Superior temporal gyrus (tissue), 1 donor: ENCODE measurements at regions not wholly inside any gene's neighbourhood (a gene's known extent, or its start where the extent isn't known, plus 50 kb on each side); places are given as distances from the start of the nearest gene placed in this dataset.

ENCODE experiments used
- DNase-seq: peaks from one replicate; pipeline ENCODE4 v3.0.0-alpha.2; 2016; ENCODE audit errors: extremely low spot score

DNA sequence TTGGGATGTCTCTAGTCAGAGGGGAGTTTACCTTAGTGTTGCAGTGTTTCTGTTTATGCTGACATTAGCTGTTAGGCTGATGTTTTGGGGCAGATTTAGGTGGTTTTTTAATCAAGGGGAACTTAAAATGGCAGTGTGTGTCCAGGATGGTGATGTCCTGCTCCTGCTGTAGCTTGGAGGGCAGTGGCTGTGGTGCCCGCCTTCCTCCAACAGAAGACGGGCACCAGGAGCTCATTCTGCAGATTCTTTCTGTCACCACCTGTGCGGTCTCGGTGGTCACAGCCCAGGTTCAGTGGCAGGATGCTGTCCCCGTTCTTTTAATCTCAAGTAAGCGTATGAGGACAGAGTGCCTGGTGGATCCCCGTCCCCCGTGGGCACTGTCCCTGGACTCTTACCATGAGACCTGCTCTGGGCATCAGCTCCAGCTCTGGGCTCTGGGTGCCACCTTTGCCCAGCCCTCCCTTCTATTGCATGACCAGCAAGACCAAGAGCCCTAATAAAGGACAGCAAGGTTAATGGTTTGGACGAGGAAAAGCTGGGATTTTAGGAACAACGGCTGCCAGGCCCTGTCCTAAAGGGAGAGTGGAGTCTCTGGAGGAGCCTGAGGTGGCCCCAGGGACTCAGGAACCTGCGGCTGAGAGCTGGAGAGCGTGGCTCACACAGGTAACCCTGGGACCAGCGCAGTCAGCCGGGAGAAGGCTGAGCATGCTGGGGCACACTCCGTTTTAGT is 217.3 kb downstream of the ERMARD start:
- DNase-seq = no peak

DNA sequence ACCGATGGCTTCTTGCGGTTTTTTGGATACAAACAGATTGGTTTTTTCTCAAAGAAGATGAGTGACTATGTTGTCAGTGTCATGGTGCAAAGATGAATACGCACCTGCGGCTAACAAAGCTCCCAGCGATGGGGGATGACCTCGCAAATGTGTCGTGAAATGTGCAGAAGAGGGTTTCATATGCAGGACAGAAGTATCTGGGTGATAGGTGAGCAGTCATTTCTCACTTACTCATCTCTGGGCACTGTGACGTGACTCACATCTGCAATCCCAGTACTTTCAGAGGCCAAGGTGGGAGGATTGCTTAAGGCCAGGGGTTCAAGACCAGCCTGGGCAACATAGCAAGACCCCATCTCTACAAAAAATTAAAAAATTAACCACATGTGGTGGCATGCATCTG is 216.3 kb downstream of the ERMARD start:
- DNase-seq = no peak

DNA sequence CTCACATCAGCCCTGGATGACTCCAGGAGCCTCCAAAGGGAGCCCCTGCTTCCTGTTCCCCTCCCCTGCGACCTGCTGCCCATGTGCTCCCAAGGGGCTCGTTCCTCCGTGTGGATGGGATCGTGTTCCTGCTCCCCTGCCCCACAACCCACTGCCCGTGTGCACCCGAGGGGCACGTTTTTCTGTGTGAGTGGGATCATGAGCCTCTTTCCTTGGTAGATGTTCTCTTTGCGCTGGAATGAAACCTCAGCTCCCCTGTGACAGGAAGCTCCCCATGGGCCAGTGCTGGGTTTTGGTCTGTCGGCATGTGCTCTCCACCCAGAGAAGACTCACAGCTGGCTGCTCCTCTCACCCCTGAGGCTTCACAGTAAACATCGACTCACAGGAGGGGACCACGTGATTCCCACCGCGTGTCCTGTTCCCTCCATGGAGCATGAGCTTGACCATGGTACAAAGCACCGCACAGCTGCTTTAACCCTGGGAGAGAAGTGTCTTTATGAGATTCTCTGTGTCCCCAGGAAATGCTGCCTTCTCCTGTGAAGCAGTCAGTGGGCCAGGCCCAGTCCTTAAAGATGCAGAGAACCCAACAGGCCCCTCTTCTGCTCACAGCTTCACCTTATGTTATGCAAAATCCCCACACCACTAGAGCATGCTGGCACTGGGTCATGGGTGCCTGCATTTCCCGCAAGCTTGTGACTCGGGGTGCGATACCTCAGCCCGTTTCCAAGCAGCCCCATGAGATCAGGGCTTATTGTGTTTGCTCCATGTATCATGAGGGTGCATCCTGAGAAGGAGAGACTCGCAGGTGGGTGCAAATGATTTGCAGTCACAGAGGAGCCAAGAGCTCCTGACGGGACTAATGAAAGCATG is 215.1 kb downstream of the ERMARD start:
- DNase-seq = no peak

DNA sequence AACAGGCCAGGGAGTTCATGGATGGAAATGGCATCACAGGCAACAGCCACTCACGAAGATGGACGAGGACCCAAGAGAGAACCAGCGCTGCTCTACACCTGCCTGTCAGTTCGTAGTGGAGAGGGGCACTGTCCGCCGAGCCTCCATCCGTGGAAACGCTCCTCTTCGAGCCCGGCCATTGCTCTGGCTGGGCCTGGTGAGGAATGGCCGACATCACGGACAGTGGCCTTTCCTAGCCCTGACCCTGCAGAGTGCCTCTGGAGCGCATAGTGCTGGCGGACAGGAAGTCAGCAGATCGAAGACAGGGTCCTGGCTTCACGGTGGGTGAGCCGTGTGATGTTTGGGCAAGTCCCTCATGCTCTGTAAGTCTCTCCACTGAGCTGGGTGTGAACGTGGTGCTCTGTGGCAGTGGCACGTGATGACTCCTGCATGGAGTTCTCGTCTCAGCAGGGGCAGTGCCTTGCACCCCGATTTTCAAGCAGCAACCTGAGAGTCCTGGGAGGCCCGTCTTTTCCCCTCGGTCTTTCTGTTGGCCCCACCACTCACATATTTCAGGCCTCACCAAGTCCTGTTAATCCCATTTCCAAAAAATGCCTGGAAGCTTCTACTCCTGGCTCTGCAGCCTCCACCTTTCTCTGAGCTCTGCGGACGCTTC is 214.4 kb downstream of the ERMARD start:
- DNase-seq = no peak

DNA sequence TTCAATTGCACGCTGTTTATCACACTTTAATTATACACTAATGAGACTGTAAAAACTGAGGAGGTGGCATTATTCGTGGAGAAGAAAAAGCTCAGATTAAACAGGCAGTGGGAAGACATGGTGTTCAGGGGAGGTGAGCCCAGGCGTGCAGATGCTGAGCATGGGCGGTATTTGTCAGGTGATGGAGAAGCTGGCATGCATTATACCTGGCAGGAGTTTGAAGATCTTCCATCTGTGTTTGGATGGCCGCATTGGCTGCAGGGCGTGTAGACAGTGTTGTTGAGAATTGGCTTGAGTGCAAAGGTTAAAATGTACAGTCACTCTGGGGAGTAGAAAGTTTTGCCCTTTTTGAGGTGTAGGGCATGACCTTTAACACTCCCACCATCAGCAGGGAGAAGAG is 213.8 kb downstream of the ERMARD start:
- no peak for DNase-seq

DNA sequence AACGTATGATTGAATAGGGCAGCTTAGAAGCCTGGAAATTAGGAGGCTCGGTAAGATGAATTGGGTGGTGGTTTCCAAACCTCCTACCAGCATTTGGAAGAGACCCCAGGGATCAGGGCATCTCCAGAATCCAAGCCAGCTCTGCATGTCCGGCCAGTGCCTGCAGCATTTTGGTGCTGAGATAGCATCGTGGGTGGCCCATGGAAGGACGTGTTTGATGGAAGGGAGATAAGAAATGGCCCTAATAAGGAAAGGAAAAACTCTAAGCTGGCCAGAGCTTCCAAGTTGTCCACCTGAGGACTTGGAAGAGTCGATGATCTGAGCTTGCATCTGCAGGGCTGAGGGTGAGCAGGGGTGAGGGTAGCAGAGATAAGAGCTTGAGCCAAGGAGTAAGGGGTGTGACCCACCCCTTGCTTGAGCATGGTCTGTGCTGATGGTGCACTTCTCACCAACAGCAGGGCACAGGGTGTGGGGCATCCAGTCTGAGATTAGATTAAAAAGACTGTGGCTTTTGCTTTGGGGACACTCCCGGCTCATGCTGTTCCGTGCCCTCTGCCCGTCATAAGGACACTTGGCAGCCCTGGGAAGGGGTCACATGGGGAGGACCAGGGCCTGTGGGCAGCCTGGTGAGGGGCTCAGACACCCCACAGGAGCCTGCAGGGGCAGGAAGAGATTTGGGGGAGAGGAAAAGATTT is 213.2 kb downstream of the ERMARD start:
- no peak for DNase-seq

DNA sequence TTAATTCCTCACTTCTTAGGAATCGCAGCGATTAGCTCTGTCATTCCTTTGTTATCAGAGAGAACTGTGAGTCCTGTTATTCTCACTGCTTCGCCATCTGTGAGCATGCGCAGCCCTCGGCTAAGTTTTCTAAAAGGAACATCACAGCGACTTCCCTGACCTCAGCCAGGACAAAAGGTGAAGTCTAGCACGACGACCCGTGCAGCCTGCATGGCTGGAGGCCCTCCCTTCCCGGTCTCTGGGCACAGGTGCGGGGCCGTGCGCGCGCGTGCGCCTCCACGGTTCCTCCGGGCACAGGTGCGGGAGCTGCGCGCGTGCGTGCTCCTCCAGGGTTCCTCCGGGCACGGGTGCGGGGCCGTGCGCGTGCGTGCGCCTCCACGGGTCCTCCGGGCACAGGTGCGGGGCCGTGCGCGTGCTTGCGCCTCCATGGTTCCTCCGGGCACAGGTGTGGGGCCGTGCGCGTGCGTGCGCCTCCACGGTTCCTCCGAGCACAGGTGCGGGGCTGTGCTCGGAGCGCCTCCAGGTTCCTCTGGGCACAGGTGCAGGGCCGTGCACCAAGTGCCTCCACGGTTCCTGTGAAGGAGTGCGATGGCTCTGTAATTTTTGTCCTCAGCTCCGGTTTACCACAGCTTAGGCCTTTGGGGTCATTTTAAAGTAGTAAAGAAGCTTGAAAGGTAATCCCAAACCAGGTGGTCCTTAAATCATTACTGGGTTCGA is 212.3 kb downstream of the ERMARD start:
- no peak for DNase-seq

DNA sequence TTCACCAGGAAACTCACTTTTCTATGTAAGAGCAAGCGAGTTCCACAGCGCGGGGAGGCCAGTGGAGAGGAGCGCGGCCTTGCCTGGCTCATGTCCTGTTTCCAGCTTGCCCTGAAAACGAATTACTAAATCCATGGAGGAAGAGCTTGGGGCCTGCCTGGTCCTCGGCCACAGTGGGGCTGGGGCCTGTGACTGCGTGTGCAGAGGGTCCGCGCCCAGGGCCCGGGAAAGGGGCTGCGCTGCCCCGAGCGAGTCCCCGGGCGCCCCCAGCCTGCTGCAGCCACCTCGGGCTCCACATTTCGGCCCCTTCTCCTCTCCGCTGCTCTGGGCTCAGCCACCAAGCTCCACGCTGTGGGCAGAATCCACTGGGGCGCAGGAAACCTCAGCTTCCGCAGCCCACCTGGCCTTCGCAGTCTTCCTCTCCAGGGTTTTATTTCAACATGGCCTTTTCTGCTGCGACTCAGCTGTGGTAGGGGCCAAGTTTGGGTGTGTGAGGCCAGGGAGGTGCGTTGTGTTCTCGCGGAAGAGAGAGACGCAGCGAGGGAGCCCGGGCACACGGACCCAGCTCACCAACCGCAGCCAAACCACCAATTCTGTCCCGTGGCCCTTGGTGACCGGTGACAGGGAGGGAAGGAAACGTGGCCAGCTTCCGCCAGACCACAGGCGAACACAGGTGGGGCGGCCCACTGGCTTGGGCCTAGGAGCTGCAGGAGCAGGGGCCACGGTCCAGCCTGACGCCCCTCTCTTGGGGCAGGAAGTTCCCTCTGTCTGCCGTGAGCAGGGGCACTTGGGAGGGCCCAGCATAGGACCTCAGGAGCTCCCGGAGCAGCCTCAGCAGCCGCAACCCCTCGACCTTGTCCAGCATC is 211.4 kb downstream of the ERMARD start:
- DNase-seq = no peak

DNA sequence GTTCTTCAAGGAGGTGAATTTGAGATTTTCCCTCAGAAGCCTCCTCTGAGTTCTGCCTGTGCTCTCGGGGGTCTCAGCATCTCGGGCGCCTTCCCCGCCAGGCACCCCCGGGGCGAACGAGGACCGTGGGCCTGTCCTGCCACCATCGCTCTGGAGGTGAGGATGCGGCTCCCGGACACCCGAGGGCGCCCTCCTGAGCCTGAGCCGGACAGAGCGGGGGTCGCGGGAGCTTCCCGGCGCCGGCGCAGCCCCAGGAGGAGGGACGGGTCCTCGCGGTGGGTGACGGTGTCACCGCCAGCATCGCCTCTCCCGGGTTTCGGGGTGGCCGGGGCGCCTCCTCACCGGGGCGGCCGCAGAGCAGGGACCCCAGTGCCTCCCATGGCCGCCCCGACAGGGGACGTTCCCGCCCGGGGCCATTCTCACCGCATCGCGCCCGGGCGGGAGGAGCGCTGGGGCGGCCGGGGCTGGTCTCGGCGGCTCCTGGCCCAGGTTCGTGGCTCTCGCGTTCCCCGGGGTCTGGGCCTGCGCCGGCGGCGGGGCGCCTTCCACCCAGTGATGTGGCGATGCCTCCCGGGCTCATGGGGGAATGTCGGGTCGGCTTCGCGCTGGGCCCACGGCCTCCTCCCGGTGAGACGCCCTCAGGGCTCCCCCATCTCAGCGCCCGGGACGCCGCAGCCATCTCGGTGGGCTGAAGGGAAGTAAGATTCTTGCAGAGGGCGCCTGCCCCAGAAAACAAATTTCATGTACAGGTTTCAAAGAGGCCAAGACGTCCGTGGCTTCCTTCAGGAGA is 210.5 kb downstream of the ERMARD start:
- no peak for DNase-seq

DNA sequence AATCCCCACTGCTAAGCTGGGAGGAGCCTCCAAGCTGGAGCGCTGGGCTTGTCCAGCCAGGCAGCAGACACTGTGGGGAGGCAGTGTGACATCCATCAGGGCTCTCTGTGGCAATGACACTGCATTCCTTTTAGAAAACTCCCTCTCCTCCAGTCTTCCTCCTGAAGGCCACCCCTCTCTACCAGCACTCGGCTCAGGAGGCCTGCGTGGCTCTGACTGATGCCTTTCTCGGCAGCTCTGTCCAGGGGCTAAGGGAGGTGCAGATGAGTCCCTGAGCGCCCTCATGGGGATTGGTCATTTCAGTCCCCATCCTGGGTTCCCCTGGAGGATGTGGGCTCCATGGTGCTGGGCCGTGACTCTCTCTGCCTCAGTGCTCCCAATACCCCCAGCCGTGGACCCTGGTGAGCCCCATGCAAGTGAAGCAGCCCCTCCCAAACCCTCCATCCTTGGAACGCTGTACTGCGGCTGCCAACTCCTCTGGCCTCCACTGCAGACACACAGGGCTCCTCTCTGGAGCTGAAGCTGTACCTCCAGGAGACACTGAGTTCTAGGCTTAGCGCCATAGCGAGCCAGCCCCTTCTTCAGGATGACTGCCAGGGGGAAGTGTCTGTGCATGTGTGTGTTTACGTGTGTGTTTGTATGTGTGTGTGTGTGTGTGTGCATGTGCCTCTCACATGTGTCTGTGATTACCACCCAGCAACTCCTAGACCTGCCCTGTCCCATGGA is 209.6 kb downstream of the ERMARD start:
- no peak for DNase-seq

DNA sequence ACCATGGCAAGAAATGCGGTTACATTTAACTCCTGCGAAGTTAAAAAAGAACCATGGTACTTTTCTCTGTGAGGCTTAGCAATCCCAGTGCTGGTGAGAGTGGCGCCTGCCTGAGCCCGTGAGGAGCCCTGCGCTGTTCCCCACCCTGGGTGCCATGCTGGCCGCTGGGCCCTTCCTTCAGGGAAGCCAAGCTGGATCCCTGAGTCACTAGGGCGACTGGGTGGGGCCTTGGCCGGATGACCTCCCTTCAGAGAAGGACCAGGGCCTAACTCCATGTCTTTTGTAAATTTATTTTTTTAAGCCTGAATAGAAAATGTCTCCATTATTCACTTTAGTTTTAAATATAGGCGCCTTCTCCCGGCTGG is 209.1 kb downstream of the ERMARD start:
- no peak for DNase-seq

DNA sequence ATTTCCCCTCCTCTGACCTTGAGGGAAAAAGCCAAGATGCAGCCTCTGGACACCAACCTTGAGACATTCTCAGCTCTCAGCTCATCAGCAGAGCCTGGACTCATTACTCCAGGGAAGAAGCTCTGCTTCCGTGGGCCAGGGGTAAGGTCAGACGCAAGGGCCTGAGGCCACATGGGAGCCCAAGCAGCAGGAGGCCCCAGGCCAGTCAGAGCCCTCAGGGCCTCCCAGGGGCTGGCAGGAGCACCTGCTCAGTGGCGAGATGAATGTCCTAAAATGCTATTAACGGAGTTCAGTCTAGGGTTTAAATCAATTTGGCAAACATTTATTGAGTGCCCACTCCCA is 208.6 kb downstream of the ERMARD start:
- DNase-seq = no peak

DNA sequence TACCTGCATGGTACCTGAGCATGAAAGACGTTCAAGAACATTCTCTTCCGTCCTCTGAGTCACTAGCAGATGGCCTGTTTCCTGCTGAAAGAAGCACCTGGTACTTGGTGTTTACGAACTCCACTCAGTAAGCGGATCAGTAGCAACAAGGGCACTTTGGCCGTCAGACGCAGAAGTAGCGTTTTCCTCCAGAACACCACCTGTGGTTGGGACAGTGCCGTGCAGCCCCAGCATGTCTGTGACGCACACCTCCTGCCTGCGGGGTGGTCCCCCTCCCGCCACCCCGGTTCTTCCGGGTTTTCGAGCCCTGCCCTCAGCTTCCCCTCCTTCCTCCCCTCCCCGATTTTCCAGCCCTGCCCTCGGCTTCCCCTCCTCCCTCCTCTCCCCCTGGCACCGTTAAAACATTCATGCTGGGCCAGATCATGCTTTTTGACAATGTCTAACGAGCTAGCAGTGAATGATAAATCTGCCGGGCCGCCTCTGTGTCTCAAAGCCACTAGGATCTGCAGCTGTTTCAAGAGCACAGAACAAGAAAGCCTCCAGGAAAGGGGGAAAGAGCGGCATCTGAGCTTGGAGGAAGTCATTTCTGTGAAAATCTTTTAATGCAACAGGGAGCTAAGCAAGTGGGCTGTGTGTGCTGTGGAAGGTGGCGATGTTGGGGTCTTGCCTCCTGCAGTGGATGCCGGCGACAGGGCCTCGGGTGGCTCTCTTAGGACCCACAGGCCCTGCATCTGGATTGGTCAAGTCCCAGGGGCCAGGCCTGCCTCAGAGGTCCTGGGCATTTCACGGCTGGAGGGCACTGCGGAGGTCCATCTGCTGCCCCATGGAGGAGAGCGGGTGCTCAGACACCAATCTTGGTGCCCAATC is 207.9 kb downstream of the ERMARD start:
- no peak for DNase-seq

DNA sequence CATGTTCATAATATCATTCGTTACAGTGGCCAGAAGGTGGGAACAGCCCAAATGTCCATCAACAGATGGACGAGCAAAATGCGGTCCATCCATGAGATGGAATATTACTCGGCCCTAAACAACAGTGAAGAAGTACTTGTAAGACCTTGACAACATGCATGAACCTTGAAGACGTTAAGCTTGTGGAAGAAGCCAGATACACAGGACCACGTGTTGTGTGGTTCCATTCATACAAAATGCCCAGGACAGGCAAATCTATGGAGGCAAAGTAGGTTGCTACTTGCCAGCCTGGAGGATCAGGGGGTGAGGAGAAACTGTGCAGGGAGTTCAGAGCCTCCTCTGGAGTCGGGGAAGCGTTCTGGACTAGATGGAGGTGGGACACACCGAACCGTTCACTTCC is 207.1 kb downstream of the ERMARD start:
- no peak for DNase-seq

DNA sequence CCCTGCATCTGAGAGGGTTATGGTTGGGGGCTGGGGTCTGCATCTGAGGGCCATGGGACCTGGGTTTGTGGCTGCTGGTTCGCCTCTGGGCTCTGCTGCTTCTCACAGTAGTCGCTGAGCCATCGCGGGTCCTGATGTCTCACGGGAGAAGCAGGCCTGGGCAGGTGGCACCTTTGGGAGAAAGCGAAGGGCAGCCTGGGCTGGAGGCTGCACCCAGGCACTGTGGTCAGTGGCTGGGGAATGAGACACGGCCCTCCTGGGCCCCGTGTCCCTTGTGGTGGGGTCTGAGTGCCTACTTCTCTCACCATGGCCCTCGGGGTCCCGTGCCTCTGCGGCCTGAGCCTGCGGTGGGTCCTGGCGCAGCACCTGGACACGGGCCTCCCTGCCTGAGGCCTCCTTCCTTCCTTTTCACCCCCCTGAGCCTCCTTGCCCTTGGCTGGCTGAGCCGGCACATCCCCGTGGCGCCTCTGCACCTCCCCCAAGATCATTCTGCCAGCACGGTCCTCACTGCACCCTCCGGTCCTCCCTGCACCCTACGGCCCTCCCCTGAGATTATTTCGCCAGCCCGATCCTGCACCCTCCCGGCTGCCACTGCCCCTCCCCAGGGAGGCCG is 206.0 kb downstream of the ERMARD start:
- DNase-seq = no peak

DNA sequence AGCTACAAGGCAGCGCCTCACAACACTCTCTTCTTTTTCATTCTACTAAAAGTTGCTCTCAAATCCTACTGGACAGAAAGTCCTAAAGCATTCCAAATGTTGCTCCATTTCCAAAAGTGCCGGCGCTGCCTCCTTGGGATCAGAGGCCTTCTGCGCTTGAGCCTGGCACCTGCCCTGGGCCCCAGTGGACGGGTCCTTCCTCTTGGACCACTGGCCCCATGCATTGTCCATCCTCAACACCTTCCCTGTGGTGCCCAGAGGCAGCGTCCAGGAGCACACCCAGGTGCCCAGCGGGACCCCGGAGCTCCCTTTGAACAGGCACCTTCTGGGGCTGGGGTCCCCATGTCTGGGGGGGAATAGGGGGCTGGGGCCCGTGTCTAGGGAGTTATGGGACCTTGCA is 205.2 kb downstream of the ERMARD start:
- no peak for DNase-seq

DNA sequence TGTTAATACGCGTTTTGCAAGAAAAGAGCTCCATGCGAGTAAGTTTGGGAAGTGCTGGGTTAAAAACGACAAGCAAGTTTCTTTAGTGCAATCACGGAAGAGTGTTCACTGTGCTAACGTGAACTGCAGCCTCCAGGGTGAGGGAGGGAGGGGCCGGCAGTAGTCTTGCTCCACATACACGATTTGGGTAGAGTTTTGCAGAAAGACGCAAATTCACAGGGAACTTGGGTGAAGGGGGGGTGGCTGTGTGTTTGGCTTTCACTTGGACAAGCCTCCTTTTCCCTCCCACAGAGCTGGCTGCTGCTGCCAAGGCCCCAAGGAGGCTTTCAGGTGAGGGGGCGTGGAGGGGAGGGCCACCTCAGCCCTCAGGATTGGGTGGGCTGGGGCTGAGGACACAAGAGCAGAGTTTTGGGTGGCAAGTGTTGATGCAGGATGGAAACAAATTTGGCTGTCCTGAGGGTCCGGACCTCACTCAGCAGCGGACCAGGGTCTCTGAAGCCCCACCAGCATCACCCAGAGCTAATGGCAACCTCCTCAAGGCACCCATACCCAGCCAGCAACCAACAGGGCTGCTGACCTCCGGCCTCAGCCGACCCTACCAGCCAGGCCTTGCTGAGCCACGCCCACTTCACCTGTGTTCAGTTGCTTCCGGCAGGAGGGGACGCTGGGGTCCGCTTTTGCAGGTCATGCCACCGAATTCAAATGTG is 204.5 kb downstream of the ERMARD start:
- DNase-seq = no peak
